Osteocyte (in vitro differentiated cells): ENCODE measurements at regions not wholly inside any gene's neighbourhood (a gene's known extent, or its start where the extent isn't known, plus 50 kb on each side); places are given as distances from the start of the nearest gene placed in this dataset.
"Not testable (repeated sequence)": the region's sequence is repeated elsewhere in the genome, so short reads cannot be mapped to it uniquely, and the experiment has no call there.

Experiments
- DNase-seq: peaks from one replicate; pipeline ENCODE4 v3.0.0; 2021; ENCODE audit warnings: mixed read lengths; ENCODE audit not compliant: unreplicated experiment; ENCODE audit errors: extremely low spot score
- H3K27ac Mint-ChIP-seq: one replicate; pipeline ENCODE4 v1.8.0; 2021; ENCODE audit warnings: mild to moderate bottlenecking, mixed read lengths; ENCODE audit not compliant: unreplicated experiment
- H3K27me3 Mint-ChIP-seq: one replicate; pipeline ENCODE4 v1.8.0; 2021; ENCODE audit warnings: mixed read lengths; ENCODE audit not compliant: unreplicated experiment
- H3K36me3 Mint-ChIP-seq: one replicate; pipeline ENCODE4 v1.8.0; 2021; ENCODE audit warnings: mixed read lengths; ENCODE audit not compliant: unreplicated experiment
- H3K4me1 Mint-ChIP-seq: one replicate; pipeline ENCODE4 v1.8.0; 2021; ENCODE audit warnings: mixed read lengths; ENCODE audit not compliant: unreplicated experiment
- H3K4me3 Mint-ChIP-seq: one replicate; pipeline ENCODE4 v1.8.0; 2021; ENCODE audit warnings: mild to moderate bottlenecking, moderate library complexity, mixed read lengths; ENCODE audit not compliant: unreplicated experiment
- H3K9me3 Mint-ChIP-seq: one replicate; pipeline ENCODE4 v1.8.0; 2021; ENCODE audit warnings: mixed read lengths; ENCODE audit not compliant: unreplicated experiment
- TF ChIP-seq, protein P1 (sequence below): fragments of 200-600 bp; sonication (generic); IDR thresholded peaks from 2 replicates; pipeline ENCODE4 v1.5.0; 2021; ENCODE audit warnings: antibody characterized with exemption, mild to moderate bottlenecking, moderate library complexity

- Mint-ChIP-seq H3K4me3 (no peak overlapping the region), H3K4me1 (no peaks in the 10 kb centered on the region), H3K27ac (no peak overlapping the region), H3K36me3 (no peaks in the 10 kb centered on the region), H3K9me3 (peaks cover 13% of the 10 kb centered on the region), H3K27me3 (no peaks in the 10 kb centered on the region)
- DNase-seq = no peak
- TF ChIP-seq, protein P1, sequence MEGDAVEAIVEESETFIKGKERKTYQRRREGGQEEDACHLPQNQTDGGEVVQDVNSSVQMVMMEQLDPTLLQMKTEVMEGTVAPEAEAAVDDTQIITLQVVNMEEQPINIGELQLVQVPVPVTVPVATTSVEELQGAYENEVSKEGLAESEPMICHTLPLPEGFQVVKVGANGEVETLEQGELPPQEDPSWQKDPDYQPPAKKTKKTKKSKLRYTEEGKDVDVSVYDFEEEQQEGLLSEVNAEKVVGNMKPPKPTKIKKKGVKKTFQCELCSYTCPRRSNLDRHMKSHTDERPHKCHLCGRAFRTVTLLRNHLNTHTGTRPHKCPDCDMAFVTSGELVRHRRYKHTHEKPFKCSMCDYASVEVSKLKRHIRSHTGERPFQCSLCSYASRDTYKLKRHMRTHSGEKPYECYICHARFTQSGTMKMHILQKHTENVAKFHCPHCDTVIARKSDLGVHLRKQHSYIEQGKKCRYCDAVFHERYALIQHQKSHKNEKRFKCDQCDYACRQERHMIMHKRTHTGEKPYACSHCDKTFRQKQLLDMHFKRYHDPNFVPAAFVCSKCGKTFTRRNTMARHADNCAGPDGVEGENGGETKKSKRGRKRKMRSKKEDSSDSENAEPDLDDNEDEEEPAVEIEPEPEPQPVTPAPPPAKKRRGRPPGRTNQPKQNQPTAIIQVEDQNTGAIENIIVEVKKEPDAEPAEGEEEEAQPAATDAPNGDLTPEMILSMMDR = no peak
Measured at GRCh38 chr20:52425701-52426100, 234.1 kb upstream of the ZFP64 start.

- Mint-ChIP-seq H3K27ac (no peak overlapping the region), H3K27me3 (no peaks in the 10 kb centered on the region), H3K4me3 (no peak overlapping the region), H3K36me3 (no peaks in the 10 kb centered on the region), H3K9me3 (peaks cover 13% of the 10 kb centered on the region), H3K4me1 (no peaks in the 10 kb centered on the region)
- no peak for DNase-seq
- TF ChIP-seq, protein P1 = no peak
Measured at GRCh38 chr20:52425253-52425652, 233.7 kb upstream of the ZFP64 start.

DNA sequence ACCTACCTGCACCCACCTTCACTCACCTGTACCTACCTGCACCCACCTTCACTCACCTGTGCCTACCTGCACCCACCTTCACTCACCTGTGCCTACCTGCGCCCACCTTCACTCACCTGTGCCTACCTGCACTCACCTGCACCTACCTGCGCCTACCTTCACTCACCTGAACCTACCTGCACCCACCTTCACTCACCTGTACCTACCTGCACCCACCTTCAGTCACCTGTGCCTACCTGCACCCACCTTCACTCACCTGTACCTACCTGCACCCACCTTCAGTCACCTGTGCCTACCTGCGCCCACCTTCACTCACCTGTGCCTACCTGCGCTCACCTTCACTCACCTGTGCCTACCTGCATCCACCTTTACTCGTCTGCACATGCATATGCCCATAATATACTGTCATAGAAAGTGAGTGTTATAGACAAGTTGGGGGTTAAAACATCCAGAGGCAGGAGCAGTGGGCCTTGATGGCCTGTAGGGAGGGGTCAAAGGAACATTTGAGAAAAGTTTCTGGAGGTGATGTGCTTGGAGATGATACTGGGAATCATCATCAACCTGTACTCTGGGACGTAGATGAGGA, 232.9 kb upstream of the ZFP64 start:
- H3K36me3 Mint-ChIP-seq, H3K4me3 Mint-ChIP-seq, DNase-seq, H3K27ac Mint-ChIP-seq, H3K4me1 Mint-ChIP-seq, H3K27me3 Mint-ChIP-seq: not testable (repeated sequence)
- peaks cover 14% of the 10 kb centered on the region for H3K9me3 Mint-ChIP-seq

- not testable (repeated sequence) for H3K27ac Mint-ChIP-seq, H3K4me3 Mint-ChIP-seq, H3K36me3 Mint-ChIP-seq, H3K27me3 Mint-ChIP-seq, DNase-seq, H3K4me1 Mint-ChIP-seq
- H3K9me3 Mint-ChIP-seq = peaks cover 16% of the 10 kb centered on the region
Measured at GRCh38 chr20:52423536-52424140, 232.1 kb upstream of the ZFP64 start.

- no peak overlapping the region for H3K4me3 Mint-ChIP-seq
- H3K4me1 Mint-ChIP-seq = no peaks in the 10 kb centered on the region
- peaks cover 18% of the 10 kb centered on the region for H3K9me3 Mint-ChIP-seq
- H3K27me3 Mint-ChIP-seq = no peaks in the 10 kb centered on the region
- H3K27ac Mint-ChIP-seq = no peak overlapping the region
- H3K36me3 Mint-ChIP-seq = no peaks in the 10 kb centered on the region
- TF ChIP-seq, protein P1 = no peak
- DNase-seq = no peak
Measured at GRCh38 chr20:52422574-52423336, 231.2 kb upstream of the ZFP64 start.

DNA sequence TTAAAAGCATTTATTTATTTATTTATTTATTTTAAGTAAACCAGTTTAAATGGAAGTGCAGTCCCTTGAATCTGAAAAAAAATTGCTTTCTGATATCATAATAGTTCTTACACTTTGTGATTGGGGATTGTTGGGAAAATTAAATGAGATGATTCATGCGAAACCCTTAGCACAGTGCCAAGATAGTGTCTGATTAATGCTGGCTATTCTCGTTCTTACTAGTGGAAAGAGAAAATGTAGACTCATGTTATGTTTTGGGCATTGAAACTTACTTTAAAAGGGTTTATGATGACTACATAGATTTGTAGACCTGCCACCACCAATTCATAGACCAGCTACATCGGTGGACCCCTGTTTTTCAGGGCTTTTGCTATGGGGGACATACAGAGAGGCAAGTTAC, 229.2 kb upstream of the ZFP64 start:
- H3K27ac Mint-ChIP-seq = no peak overlapping the region
- no peak overlapping the region for H3K4me3 Mint-ChIP-seq
- H3K9me3 Mint-ChIP-seq = peaks cover 17% of the 10 kb centered on the region
- TF ChIP-seq, protein P1 = no peak
- no peaks in the 10 kb centered on the region for H3K4me1 Mint-ChIP-seq
- no peak for DNase-seq
- no peaks in the 10 kb centered on the region for H3K27me3 Mint-ChIP-seq
- H3K36me3 Mint-ChIP-seq = no peaks in the 10 kb centered on the region
